ENCODE measurements at regions not wholly inside any gene's neighbourhood (a gene's known extent, or its start where the extent isn't known, plus 50 kb on each side); places are given as distances from the start of the nearest gene placed in this dataset.

- TF ChIP-seq EP300 (IDR thresholded peaks at IDR 0.05) (no peak), POLR2A (IDR thresholded peaks at IDR 0.05) (no peak)
Observed at GRCh38 chr2:107615039-107615438, 211.7 kb upstream of the RGPD4 start.

Measured in upper lobe of left lung (tissue), 4 donors.